ENCODE measurements at regions not wholly inside any gene's neighbourhood (a gene's known extent, or its start where the extent isn't known, plus 50 kb on each side); places are given as distances from the start of the nearest gene placed in this dataset.
"Not testable (repeated sequence)": the region's sequence is repeated elsewhere in the genome, so short reads cannot be mapped to it uniquely, and the experiment has no call there.

- ChIA-PET POLR2A (no interaction called here), CTCF (no interaction called here)
- no peak overlapping the region for H3K27ac ChIP-seq (ENCODE audit: low read depth, low read length)
- H3K4me3 ChIP-seq (ENCODE audit: low read depth, low read length): no peak overlapping the region
- TF ChIP-seq, protein P1, sequence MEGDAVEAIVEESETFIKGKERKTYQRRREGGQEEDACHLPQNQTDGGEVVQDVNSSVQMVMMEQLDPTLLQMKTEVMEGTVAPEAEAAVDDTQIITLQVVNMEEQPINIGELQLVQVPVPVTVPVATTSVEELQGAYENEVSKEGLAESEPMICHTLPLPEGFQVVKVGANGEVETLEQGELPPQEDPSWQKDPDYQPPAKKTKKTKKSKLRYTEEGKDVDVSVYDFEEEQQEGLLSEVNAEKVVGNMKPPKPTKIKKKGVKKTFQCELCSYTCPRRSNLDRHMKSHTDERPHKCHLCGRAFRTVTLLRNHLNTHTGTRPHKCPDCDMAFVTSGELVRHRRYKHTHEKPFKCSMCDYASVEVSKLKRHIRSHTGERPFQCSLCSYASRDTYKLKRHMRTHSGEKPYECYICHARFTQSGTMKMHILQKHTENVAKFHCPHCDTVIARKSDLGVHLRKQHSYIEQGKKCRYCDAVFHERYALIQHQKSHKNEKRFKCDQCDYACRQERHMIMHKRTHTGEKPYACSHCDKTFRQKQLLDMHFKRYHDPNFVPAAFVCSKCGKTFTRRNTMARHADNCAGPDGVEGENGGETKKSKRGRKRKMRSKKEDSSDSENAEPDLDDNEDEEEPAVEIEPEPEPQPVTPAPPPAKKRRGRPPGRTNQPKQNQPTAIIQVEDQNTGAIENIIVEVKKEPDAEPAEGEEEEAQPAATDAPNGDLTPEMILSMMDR (IDR thresholded peaks at IDR 0.05; ENCODE audit: low read depth, low read length): no peak
- peaks cover 21% of the 10 kb centered on the region for H3K9me3 ChIP-seq (ENCODE audit: control insufficient read depth, insufficient read depth, low read length)
- H3K27me3 ChIP-seq (ENCODE audit: control insufficient read depth, insufficient read depth, low read length): no peaks in the 10 kb centered on the region
- DNase-seq (ENCODE audit: low read depth, low spot score): no peak
These were observed 870.7 kb downstream of the LRRIQ3 start for GRCh38 chr1:73327180-73327793.

- H3K4me3 ChIP-seq (ENCODE audit: low read depth, low read length): no peak overlapping the region
- H3K27ac ChIP-seq (ENCODE audit: low read depth, low read length): no peak overlapping the region
- TF ChIP-seq, protein P1 (IDR thresholded peaks at IDR 0.05; ENCODE audit: low read depth, low read length): no peak
- H3K27me3 ChIP-seq (ENCODE audit: control insufficient read depth, insufficient read depth, low read length): no peaks in the 10 kb centered on the region
- H3K9me3 ChIP-seq (ENCODE audit: control insufficient read depth, insufficient read depth, low read length): peaks cover 21% of the 10 kb centered on the region
- CTCF ChIA-PET: no interaction called here
- no peak for DNase-seq (ENCODE audit: low read depth, low spot score)
- POLR2A ChIA-PET: no interaction called here
These were observed 871.3 kb downstream of the LRRIQ3 start for GRCh38 chr1:73326663-73327062.

DNA sequence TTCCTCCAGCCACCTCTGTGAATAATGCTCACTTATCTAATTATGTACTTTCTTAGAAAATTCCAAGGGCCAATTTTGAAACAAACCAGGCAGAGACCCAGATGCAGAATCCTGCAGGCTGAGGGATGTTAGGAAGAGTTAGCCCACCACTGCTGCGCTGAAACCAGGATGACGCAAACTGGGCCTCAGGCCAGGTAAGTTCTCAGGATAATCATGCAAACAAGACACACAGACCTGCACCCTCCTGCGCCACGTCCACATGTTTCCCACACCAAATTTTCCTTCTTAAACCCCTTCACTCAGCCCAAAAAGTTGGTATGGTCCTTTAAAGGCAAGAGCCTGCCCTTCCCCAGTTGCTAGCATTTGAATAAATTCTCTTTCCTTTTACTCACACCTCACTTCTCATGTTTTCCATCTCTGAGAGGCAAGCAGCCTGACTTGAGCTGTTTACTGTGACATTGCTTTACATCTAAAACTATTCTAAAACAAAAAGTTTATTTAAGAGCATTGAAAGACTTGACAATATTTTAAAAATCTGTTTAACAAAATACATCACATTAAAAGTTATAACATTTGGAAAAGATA, 887.1 kb downstream of the LRRIQ3 start:
- H3K27me3 ChIP-seq (ENCODE audit: control insufficient read depth, insufficient read depth, low read length): no peaks in the 10 kb centered on the region
- POLR2A ChIA-PET: no interaction called here
- no peak overlapping the region for H3K4me3 ChIP-seq (ENCODE audit: low read depth, low read length)
- TF ChIP-seq, protein P1 (IDR thresholded peaks at IDR 0.05; ENCODE audit: low read depth, low read length): no peak
- no peak overlapping the region for H3K27ac ChIP-seq (ENCODE audit: low read depth, low read length)
- CTCF ChIA-PET: no interaction called here
- peaks cover 3% of the 10 kb centered on the region; the same call in 1 of the 2 replicates for H3K9me3 ChIP-seq (ENCODE audit: control insufficient read depth, insufficient read depth, low read length)
- no peak for DNase-seq (ENCODE audit: low read depth, low spot score)

DNA sequence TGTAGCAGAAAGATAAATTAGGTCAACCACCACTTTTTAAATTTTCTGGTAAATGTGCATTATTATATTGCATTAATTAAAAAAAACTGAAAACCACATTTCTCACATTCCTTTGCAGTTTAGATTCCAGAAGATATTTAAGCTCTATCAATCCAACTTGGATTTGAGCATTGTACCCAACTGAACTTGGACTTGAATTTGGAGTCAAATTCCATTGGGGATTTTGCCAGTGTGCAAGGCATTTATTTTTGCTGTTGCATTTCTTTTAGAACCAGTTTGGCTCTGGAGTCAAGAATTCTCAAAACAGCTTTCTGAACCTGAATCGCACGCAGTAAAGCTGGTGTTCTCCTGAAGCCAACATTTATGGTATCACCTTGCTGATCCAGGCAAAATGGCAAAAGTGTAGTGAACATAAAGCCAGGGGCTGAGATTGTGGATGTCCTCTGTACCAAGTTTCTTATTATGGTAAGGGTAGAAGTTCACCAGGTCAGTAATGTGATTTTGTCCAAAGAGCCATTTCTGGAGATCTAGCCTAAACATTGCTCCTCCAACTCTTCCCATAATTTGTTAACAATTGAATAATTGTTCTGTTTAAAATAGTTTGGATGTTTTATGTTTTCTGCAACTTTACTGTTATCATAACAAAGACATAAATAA, 890.9 kb downstream of the LRRIQ3 start:
- Histone ChIP-seq H3K4me3 (ENCODE audit: low read depth, low read length) (no peak overlapping the region), H3K27ac (ENCODE audit: low read depth, low read length) (no peak overlapping the region), H3K9me3 (ENCODE audit: control insufficient read depth, insufficient read depth, low read length) (peaks cover 3% of the 10 kb centered on the region; the same call in 1 of the 2 replicates), H3K27me3 (ENCODE audit: control insufficient read depth, insufficient read depth, low read length) (no peaks in the 10 kb centered on the region)
- ChIA-PET CTCF (no interaction called here), POLR2A (no interaction called here)
- TF ChIP-seq, protein P1 (IDR thresholded peaks at IDR 0.05; ENCODE audit: low read depth, low read length): no peak
- no peak for DNase-seq (ENCODE audit: low read depth, low spot score)

DNA sequence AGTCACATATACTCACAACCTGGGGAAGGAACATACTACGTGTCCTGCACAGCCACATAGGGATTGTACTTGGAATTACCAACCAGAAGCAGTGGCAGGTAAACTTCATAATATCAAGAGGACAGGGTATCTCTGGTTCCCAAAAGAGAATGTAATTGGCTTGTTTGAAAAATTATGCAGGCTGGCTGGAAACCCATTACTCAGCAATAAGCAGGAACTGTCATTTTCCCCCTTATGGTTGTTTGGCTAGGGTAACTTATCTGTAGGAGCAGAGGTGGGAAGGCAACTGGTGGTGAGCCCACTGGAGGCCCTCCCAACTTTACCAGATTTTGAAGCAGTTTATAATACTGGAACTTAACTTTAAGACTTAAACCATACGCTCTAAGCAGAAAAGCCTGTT, 924.1 kb downstream of the LRRIQ3 start:
- no peak overlapping the region for H3K4me3 ChIP-seq (ENCODE audit: low read depth, low read length)
- POLR2A ChIA-PET: no interaction called here

DNA sequence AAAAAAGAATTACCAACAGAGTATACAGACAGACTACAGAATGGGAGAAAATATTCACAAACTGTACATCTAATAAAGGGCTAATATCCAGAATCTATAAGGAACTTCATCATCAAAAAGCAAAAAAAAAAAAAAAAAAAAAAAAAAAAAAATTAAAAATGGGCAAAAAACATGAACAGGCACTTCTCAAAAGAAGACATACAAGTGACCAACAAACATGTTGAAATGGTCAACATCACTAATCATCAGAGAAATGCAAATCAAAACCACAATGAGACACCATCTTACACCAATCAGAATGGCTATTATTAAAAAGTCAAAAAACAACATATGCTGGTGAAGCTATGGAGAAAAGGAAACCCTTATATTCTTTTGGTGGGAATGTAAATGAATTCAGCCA, 952.8 kb downstream of the LRRIQ3 start:
- H3K27me3 ChIP-seq (ENCODE audit: control insufficient read depth, insufficient read depth, low read length); H3K4me3 ChIP-seq (ENCODE audit: low read depth, low read length); POLR2A ChIA-PET; H3K27ac ChIP-seq (ENCODE audit: low read depth, low read length); H3K9me3 ChIP-seq (ENCODE audit: control insufficient read depth, insufficient read depth, low read length); DNase-seq (ENCODE audit: low read depth, low spot score): not testable (repeated sequence)
- CTCF ChIA-PET: interaction anchor here (0.8 kb wide), 1 partner anchor 1444 kb away, joined by 4 read pairs; no protein-coding TSS in a partner anchor

More for the DNA sequence above, 924.1 kb downstream of the LRRIQ3 start:
- H3K27me3 ChIP-seq (ENCODE audit: control insufficient read depth, insufficient read depth, low read length): no peaks in the 10 kb centered on the region
- no peak for DNase-seq (ENCODE audit: low read depth, low spot score)
- CTCF ChIA-PET: no interaction called here
- H3K27ac ChIP-seq (ENCODE audit: low read depth, low read length): no peak overlapping the region
- H3K9me3 ChIP-seq (ENCODE audit: control insufficient read depth, insufficient read depth, low read length): peaks cover 10% of the 10 kb centered on the region; the same call in 1 of the 2 replicates
- TF ChIP-seq, protein P1 (IDR thresholded peaks at IDR 0.05; ENCODE audit: low read depth, low read length): no peak
